HG03280 (cell line): ENCODE measurements at regions not wholly inside any gene's neighbourhood (a gene's known extent, or its start where the extent isn't known, plus 50 kb on each side); places are given as distances from the start of the nearest gene placed in this dataset.

ENCODE experiments used
- ATAC-seq: cut with Tn5 transposase; IDR thresholded peaks from one replicate; pipeline ENCODE4 v1.9.1; 2021; ENCODE audit warnings: mild to moderate bottlenecking, moderate library complexity; ENCODE audit not compliant: unreplicated experiment

GRCh38 chr12:98244136-98244535, 271.3 kb upstream of the TMPO start:
- ATAC-seq, result no peak

DNA sequence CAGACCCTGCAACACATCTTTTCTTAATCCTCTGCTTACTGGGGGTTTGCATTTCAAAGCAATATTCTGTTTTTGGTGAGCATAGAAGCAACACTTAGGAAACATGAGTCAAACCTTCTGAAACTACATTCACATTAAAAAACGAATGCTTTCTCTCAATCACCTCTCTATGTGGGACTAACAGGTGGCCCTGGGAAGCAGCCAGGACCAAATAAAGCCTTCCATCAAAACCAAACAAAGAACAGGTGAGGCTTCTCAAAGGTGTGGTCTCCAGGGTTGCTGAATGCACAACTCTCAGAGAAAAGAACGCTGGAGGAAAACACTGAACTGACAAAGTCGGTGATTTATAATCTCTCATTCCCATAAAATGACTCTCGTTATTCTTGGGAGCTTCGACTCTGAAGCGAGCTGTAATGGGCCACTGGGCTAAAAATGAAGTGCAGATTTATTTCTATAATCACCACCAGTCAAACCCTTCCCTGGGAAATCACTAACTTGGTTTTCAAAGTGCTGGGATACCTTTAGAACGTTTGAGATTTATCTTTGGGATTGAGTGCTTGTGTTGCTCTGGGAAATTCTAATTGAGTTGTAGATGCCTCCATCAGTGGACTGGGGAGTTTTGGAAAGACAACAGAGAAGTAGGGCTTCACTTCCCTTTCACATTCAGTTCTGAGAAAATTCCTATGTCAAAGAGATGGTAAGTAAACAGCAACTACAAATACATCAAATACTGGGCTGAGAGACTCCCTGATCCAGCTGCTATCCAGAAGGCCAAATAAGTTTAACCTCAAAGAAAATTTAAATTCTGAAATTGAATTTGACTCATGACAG, 262.0 kb upstream of the TMPO start:
- ATAC-seq, result no peak

GRCh38 chr12:98256830-98257229, 258.6 kb upstream of the TMPO start:
- no peak for ATAC-seq

DNA sequence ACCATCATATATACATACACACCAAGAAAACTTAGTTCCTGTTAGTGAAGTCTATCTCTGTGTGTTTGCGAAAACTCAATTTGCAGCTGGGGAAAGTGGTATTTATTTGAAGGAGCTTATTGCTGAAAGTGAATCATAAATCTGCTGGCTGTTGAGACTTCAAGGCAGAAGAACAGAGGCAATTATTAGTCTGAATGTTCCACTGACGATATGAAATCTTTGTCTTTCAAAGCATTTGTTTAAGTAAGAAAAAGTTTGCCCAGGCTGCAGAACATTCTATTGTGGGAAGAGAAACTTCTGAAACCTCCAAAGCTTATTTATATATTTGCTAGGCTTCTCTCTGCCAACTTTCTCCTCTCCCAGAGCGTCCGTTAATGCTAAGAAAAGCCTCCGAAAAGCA, 255.7 kb upstream of the TMPO start:
- ATAC-seq, result no peak

DNA sequence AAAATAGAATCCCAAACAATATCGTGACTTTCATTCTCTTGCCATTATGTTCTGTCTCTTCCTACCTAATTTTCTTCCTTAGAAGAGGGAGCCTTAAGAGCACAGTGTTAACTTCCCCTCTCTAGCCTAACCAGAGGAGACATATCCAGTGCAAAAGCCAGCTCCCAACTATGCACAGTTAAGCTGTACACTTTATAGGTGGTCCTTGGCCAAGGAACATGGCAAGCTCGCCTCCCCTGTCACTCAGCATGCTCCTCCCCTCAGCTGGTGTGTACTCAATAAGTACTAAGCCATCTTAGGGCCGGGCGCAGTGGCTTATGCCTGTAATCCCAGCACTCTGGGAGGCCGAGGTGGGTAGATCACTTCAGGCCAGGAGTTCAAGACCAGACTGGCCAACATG, 255.1 kb upstream of the TMPO start:
- ATAC-seq, result no peak

DNA sequence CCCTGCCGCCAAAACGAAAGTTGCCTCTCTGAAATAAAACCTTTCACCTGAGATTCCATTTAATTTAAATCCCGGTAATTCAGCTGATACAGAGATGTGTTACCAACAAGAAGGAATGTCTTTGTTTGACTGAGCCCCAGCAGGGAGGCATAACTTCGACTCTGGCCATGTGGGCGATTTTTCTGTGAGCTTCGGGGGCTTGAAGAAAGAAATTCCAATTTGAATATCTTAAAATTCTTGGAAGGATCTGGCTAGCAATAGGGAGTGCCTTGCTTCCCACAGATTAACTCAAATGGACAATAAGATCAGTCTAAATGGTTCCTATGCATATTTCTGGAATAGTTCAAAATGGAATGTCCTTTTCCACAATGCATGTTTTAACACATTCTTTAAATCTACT, 252.5 kb upstream of the TMPO start:
- ATAC-seq, result no peak

DNA sequence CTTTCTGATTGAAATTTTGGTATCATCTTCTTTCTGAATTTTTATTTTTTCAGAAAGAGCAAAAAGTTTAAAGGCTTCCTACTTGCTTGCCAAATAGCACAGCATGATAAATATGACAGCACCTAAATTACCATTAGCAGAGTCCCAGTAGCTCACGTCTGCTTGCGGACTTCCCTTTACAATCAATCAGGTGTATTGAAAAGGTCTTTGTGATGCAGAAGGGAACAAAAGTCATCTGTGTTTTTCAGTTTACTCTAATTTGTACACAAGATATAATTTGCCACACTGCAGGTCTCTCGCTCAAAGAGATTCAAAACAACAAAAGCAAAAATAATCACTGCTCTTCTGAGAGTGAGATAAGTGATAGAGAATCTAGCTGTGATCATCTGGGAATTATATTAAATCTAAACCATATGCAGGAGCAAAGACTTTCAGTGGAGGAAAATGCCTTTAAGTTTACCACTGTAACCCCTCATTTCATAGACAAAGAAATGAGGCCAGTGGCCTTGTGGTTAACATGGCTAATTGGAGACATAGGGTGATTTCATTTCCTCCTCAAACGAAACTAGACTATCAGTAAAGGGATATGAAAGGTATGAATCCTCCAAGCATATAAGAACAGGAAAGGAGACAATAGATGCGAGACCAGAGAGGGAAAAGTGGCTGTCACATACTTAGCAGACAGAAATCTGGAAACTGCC, 240.8 kb upstream of the TMPO start:
- peak; percentile 92 for ATAC-seq

DNA sequence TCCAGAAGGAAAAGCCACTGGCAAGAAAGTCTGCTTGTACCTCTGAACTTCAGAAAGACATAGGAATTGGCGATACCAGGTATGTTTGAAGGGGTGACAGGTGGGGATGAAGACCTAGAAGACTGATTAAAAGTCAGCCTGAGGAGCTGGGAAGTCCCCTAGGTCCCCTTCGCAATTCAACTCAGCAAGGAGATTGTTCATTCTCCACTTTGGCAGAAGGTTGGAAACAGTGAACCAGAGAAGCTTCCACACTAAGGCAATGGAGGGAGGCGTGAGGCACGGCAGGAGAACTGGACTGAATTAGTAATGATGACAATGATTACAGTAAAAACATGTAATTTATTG, 240.3 kb upstream of the TMPO start:
- ATAC-seq, result peak; percentile 41

- no peak for ATAC-seq
These were observed 235.2 kb upstream of the TMPO start for GRCh38 chr12:98280152-98280551.

DNA sequence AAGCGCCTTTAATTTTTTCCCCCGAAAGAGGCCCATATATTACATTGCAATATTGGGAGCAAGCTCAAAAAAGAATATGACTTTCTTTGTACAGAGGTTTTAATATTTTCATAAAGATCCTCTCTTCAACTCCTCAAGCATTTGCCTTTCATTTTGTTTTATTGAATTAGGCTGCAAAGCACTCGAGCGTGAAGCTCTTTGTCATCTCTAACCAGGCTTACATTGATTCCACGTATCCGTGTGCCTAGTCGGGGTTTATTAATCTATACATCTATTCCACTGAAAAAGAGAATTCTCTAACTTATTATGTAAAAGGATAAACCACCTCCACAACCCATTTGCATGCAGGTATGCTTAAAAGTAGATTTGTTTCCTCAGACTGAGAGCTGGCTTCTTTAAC, 234.8 kb upstream of the TMPO start:
- no peak for ATAC-seq

GRCh38 chr12:98291828-98292227, 223.6 kb upstream of the TMPO start:
- ATAC-seq, result no peak

- no peak for ATAC-seq
These were observed 221.2 kb upstream of the TMPO start for GRCh38 chr12:98294051-98294805.

DNA sequence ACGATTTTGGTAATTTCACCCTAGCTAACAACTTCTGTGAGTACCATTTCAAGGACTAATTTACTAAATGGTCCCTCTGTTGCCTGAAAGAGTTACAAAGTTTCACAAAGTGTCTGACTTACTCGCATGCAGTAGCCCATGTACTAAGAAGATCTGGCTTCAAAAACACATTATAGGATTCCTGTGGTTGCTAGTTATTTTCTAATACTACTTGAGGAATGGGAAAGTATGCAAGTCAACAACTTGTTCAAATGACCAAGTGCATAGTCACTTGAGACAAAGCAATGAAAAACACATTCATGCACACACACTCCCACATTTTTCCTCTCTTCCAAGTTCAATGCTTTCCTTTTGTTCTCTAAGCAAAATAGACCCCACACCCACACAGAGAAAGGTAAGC, 219.7 kb upstream of the TMPO start:
- no peak for ATAC-seq

GRCh38 chr12:98296462-98297079, 218.8 kb upstream of the TMPO start:
- ATAC-seq, result no peak

- ATAC-seq, result no peak
These were observed 217.9 kb upstream of the TMPO start for GRCh38 chr12:98297538-98297937.

DNA sequence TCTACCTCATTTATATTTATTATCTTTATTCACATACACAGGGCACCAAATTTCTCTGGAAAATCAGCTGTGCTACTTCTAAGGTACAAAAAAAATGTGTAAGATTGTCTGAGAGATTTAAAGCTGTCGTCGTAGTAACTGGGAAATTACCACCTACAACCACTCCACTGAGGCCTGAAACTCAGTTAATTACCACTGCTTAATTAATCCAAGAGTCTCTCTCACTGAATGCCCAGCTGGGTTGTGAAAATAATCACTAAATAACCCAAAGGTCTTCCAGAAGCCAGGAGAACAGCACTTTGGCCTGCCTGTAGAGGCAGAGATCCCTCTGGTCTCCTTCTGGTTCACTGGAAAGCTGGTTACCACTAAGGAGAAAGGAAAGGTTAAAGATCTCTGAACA, 207.2 kb upstream of the TMPO start:
- ATAC-seq, result no peak

- no peak for ATAC-seq
These were observed 197.2 kb upstream of the TMPO start for GRCh38 chr12:98317939-98318899.

DNA sequence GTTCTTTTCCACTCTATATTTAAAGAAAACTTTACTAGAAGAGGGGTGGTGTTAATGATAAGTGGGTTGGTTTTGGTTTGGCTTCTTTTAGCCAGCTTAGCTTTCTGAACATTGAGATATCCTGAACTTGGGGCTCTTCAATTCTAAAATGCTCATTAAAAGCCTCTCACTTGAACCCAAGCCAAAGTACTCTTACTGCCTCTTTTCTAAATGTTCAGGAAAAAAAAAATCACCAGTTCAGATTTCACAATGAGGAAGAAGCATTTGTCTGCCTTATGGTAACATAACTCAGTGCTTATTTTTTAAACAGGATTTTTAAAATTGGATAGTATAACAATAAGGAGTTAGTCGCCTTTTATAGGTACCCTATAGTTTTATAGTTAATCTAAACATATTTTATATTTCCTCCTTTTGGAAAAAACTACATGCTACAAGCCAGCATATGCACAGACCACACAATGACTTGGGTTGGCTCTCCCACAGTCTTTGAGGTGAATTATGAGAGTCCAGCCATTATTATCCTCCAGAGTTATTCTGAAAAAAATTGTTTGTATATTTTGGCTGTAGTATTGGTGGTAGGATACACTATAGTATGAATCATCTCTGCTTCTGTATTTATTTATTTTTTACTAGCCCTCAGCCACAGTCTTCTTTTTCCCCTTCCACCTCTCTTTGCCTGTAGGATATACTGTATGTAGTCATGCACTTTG, 195.5 kb upstream of the TMPO start:
- ATAC-seq, result no peak

DNA sequence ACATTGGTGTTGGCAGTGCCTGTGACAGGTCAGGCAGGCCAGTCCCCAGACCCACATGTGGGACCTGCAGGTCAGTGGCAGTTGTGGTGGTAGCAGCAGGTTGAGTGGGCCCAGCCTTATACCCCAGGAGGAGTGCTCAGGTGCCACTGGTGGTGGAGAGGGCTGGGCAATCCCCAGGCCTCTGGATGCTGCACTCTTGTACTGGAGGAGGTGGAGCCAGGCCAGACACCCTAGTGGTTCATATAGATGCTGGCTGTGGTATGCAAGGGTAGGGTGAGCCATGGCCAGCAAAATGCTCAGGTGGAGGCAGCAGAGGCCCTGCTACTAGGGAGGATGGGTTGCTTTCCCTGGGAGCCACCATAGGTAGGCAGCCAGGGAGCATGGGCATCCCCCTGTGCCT, 190.4 kb upstream of the TMPO start:
- no peak for ATAC-seq

DNA sequence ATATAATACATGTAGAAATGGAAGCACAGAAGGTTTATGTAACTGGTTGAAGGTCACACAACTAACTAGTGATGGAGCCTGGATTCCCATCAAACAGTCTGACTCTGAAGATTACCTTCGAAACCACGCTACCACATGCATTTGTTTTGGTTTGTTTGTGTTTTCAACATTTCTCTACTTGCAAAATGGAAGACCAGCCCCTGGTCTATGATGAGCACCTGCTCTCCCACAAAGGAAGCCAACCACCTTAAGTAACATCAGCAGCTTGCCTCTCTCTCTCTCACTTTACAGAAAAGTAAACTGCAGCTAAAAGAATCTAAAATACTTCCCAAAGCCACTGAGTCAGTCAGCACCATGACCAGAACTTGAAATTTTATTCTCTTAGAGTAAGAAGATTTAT, 186.9 kb upstream of the TMPO start:
- ATAC-seq, result peak; percentile 48
